HG02981 (cell line): ENCODE measurements at regions not wholly inside any gene's neighbourhood (a gene's known extent, or its start where the extent isn't known, plus 50 kb on each side); places are given as distances from the start of the nearest gene placed in this dataset.
"Not testable (repeated sequence)": the region's sequence is repeated elsewhere in the genome, so short reads cannot be mapped to it uniquely, and the experiment has no call there.

Experiments used
- ATAC-seq: cut with Tn5 transposase; IDR thresholded peaks from one replicate; pipeline ENCODE4 v1.9.1; 2021; ENCODE audit warnings: mild to moderate bottlenecking, moderate library complexity; ENCODE audit not compliant: unreplicated experiment

- ATAC-seq, result no peak
Measured at GRCh38 chr20:48492015-48492714, 335.6 kb downstream of the PREX1 start.

- ATAC-seq, result no peak
Measured at GRCh38 chr20:48490961-48491831, 336.6 kb downstream of the PREX1 start.

GRCh38 chr20:48490341-48490740 is 337.5 kb downstream of the PREX1 start:
- not testable (repeated sequence) for ATAC-seq

- no peak for ATAC-seq
Measured at GRCh38 chr20:48489656-48490055, 338.1 kb downstream of the PREX1 start.

- ATAC-seq, result no peak
Measured at GRCh38 chr20:48489046-48489463, 338.7 kb downstream of the PREX1 start.

- not testable (repeated sequence) for ATAC-seq
Measured at GRCh38 chr20:48488334-48489034, 339.3 kb downstream of the PREX1 start.

GRCh38 chr20:48486065-48486464 is 341.7 kb downstream of the PREX1 start:
- ATAC-seq, result no peak

GRCh38 chr20:48485153-48485552 is 342.6 kb downstream of the PREX1 start:
- ATAC-seq, result not testable (repeated sequence)

GRCh38 chr20:48483334-48484066 is 344.3 kb downstream of the PREX1 start:
- no peak for ATAC-seq

- no peak for ATAC-seq
Measured at GRCh38 chr20:48482790-48483189, 345.0 kb downstream of the PREX1 start.

GRCh38 chr20:48480216-48480772 is 347.5 kb downstream of the PREX1 start:
- no peak for ATAC-seq

GRCh38 chr20:48478806-48479585 is 348.8 kb downstream of the PREX1 start:
- no peak for ATAC-seq

- ATAC-seq, result no peak
Measured at GRCh38 chr20:48478370-48478769, 349.4 kb downstream of the PREX1 start.

GRCh38 chr20:48476854-48477253 is 350.9 kb downstream of the PREX1 start:
- no peak for ATAC-seq

GRCh38 chr20:48474022-48474421 is 353.8 kb downstream of the PREX1 start:
- no peak for ATAC-seq

GRCh38 chr20:48471759-48472408 is 355.9 kb downstream of the PREX1 start:
- no peak for ATAC-seq

GRCh38 chr20:48471176-48471575 is 356.6 kb downstream of the PREX1 start:
- ATAC-seq, result no peak

- ATAC-seq, result no peak
Measured at GRCh38 chr20:48470141-48470540, 357.7 kb downstream of the PREX1 start.

- ATAC-seq, result no peak
Measured at GRCh38 chr20:48469026-48469425, 358.8 kb downstream of the PREX1 start.
